B cell (primary cell): ENCODE measurements at regions not wholly inside any gene's neighbourhood (a gene's known extent, or its start where the extent isn't known, plus 50 kb on each side); places are given as distances from the start of the nearest gene placed in this dataset.

Experiments
- EZH2 ChIP-seq: IDR thresholded peaks from 2 replicates; pipeline ENCODE4 v1.6.1; 2012; ENCODE audit warnings: borderline replicate concordance, low read depth, mild to moderate bottlenecking, moderate library complexity, low read length; ENCODE audit not compliant: insufficient read depth, poor library complexity, severe bottlenecking
- TF ChIP-seq, protein P1 (sequence below): fragments of 200-600 bp; IDR thresholded peaks from one replicate; pipeline ENCODE4 v1.8.0; 2022; ENCODE audit warnings: antibody characterized with exemption, mild to moderate bottlenecking

DNA sequence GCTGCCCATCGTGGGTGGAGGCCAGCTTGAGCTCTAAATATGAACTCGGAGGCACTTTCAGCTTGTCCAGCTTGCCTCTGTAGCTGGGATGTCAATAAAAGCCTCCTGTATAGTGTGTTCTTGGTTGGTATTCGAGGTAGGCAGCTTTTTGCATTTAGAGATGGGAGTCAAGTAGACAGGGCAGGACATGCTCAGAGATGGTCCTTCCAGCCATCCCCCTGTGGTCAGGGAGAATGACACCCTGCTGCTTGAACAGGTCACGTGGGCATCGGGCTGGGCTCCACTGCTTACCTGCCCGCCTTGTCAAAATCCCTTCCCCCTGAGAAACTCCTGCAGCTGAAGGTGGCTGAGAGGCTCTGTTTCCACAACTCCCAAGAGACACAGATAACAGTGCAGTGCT is 302.5 kb downstream of the ZNF536 start:
- TF ChIP-seq, protein P1, sequence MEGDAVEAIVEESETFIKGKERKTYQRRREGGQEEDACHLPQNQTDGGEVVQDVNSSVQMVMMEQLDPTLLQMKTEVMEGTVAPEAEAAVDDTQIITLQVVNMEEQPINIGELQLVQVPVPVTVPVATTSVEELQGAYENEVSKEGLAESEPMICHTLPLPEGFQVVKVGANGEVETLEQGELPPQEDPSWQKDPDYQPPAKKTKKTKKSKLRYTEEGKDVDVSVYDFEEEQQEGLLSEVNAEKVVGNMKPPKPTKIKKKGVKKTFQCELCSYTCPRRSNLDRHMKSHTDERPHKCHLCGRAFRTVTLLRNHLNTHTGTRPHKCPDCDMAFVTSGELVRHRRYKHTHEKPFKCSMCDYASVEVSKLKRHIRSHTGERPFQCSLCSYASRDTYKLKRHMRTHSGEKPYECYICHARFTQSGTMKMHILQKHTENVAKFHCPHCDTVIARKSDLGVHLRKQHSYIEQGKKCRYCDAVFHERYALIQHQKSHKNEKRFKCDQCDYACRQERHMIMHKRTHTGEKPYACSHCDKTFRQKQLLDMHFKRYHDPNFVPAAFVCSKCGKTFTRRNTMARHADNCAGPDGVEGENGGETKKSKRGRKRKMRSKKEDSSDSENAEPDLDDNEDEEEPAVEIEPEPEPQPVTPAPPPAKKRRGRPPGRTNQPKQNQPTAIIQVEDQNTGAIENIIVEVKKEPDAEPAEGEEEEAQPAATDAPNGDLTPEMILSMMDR, result no peak
- no peak for TF ChIP-seq EZH2
